Stomach (tissue), 8 donors: ENCODE measurements at regions not wholly inside any gene's neighbourhood (a gene's known extent, or its start where the extent isn't known, plus 50 kb on each side); places are given as distances from the start of the nearest gene placed in this dataset.
A peak's percentile ranks its signal among the peaks of the same experiment; 100 is the strongest.
"Not testable (repeated sequence)": the region's sequence is repeated elsewhere in the genome, so short reads cannot be mapped to it uniquely, and the experiment has no call there.

Experiments used
- DNase-seq, 2 donors: peaks; one replicate each; pipeline versions ENCODE4 v3.0.0 to v3.0.0-alpha.2; 2013 to 2019
- H3K27ac ChIP-seq, 5 donors: fragments of 200-600 bp in 4 of 5; sonication (generic) in 4 of 5; one replicate each; pipeline ENCODE4 v1.5.1; 2013 to 2019; ENCODE audit warnings: mild to moderate bottlenecking in 1 of 5, moderate library complexity in 1 of 5
- H3K27me3 ChIP-seq, 3 donors: fragments of 200-600 bp; sonication (generic); one replicate each; pipeline ENCODE4 v1.5.1; 2017 to 2019; ENCODE audit warnings: mixed run types in 1 of 3
- H3K36me3 ChIP-seq, 4 donors: fragments of 200-600 bp; sonication (generic); 1 replicate in 3 of 4; 2 replicates in 1 of 4; pipeline ENCODE4 v1.5.1; 2016 to 2019
- H3K4me1 ChIP-seq, 4 donors: fragments of 200-600 bp; sonication (generic); one replicate each; pipeline ENCODE4 v1.5.1; 2016 to 2019
- H3K4me3 ChIP-seq, 4 donors: fragments of 200-600 bp; sonication (generic) in 3 of 4; one replicate each; pipeline ENCODE4 v1.5.1; 2016 to 2019; ENCODE audit warnings: mild to moderate bottlenecking in 1 of 4
- H3K9me3 ChIP-seq, 4 donors: fragments of 200-600 bp; sonication (generic); one replicate each; pipeline ENCODE4 v1.5.1; 2016 to 2019
- EP300 ChIP-seq: sonication (generic); formaldehyde crosslinking; IDR thresholded peaks from one replicate; pipeline ENCODE4 v1.6.1; 2017; ENCODE audit warnings: antibody characterized with exemption
- POLR2A ChIP-seq, 4 donors: fragments of 450-650 bp; IDR thresholded peaks; one replicate each; pipeline ENCODE4 v1.6.1; 2016; ENCODE audit warnings: antibody characterized with exemption in 4 of 4, control low read depth in 2 of 4, mild to moderate bottlenecking in 1 of 4, moderate library complexity in 1 of 4
- POLR2AphosphoS5 ChIP-seq, 3 donors: sonication (generic); formaldehyde crosslinking; IDR thresholded peaks; one replicate each; pipeline ENCODE4 v1.6.1; 2016; ENCODE audit warnings: antibody characterized with exemption in 3 of 3
- WGBS, 5 donors: extraction: QIAGEN DNeasy Blood & Tissue Kit in 3 of 5; methylation state at CpG; one replicate each; pipeline versions ENCODE4 v1.1.5 to v1.1.7; 2013 to 2018; 5-methylcytosine and 5-hydroxymethylcytosine counted together
- intact Hi-C: fragments of 100-400 bp; cut with DNase I; formaldehyde crosslinking; loops from one replicate; pipeline ENCODE4 v1.15.1; 2023; ENCODE audit warnings: low total_unique reads
- TF ChIP-seq, protein P1 (sequence below), 7 experiments: fragments of 450-650 bp in 4 of 7; fragments of 200-600 bp in 3 of 7; sonication (generic) in 3 of 7; IDR thresholded peaks; one replicate each; pipeline ENCODE4 v1.5.1; 2016 to 2019; ENCODE audit warnings: antibody characterized with exemption in 7 of 7, control low read depth in 2 of 7, mild to moderate bottlenecking in 1 of 7
- donor health status: healthy with polysubstance abuse.
- donor health status: Bipolar disorder and iron deficiency.
- donor health status: healthy.

DNA sequence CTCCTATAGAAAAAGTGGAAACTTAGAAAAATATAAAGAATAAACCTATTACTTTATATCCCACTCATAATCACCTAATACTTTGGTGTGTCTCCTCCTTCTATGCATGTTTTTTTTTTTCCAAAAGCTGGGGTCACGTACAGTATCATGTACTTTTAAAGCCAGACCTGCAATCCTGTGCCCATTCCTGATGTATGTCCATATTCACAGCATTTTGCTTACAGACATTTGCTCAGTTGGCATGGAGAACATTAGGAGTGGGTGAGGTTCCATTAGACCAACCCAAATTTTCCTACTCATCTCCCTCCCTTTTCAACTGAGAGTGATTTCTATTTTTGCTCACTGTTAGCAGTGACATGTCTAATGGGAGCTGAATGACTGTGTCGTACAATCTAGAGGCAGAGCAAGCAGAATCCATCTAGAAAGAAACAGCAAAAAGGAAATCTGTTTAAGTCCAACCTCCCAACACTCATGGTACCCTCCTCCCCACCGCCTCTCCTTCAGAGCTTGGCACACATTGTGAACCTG, 195.6 kb upstream of the KLF3 start:
- Histone ChIP-seq H3K9me3 (peaks cover 0 to 8% (median 2%) of the 10 kb centered on the region in 4 donors), H3K27ac (no peak overlapping the region), H3K4me3 (no peak overlapping the region), H3K4me1 (peaks cover 0 to 15% (median 5%) of the 10 kb centered on the region in 4 donors), H3K36me3 (no peaks in the 10 kb centered on the region), H3K27me3 (no peaks in the 10 kb centered on the region)
- intact Hi-C loops = no loop called here
- TF ChIP-seq, protein P1, sequence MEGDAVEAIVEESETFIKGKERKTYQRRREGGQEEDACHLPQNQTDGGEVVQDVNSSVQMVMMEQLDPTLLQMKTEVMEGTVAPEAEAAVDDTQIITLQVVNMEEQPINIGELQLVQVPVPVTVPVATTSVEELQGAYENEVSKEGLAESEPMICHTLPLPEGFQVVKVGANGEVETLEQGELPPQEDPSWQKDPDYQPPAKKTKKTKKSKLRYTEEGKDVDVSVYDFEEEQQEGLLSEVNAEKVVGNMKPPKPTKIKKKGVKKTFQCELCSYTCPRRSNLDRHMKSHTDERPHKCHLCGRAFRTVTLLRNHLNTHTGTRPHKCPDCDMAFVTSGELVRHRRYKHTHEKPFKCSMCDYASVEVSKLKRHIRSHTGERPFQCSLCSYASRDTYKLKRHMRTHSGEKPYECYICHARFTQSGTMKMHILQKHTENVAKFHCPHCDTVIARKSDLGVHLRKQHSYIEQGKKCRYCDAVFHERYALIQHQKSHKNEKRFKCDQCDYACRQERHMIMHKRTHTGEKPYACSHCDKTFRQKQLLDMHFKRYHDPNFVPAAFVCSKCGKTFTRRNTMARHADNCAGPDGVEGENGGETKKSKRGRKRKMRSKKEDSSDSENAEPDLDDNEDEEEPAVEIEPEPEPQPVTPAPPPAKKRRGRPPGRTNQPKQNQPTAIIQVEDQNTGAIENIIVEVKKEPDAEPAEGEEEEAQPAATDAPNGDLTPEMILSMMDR (IDR thresholded peaks at IDR 0.05) = no peak
- TF ChIP-seq EP300 (no peak), POLR2A (IDR thresholded peaks at IDR 0.05) (no peak), POLR2AphosphoS5 (IDR thresholded peaks at IDR 0.05) (no peak)
- 67 to 86% (median 76%) methylated on average over 3 of the region's 3 CpGs for WGBS, 5 donors
- DNase-seq = peak in 1 of 2 donors; percentile 24

DNA sequence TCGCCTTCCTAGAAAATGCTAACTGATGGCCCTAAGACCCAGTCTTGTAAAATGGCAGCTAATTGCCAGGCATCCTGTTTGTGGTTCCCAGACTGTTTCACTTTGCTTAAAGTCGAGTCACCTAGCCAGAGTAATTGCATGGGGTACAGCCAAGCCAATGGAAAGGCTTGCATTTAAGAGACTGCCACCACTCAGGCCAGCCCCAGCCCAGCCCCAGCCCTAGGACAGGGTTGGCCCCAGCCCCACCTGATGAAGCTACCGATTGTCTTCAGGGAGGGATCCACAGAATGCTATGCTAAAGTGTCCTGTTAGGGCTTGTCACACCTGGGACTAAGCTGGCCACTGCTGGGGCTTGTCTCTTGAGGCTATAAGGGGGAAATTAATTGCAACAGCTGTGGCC, 194.6 kb upstream of the KLF3 start:
- Histone ChIP-seq H3K27ac (no peak overlapping the region), H3K4me3 (no peak overlapping the region), H3K4me1 (peaks cover 0 to 15% (median 5%) of the 10 kb centered on the region in 4 donors), H3K9me3 (peaks cover 0 to 8% (median 2%) of the 10 kb centered on the region in 4 donors), H3K27me3 (no peaks in the 10 kb centered on the region), H3K36me3 (no peaks in the 10 kb centered on the region)
- TF ChIP-seq POLR2A (IDR thresholded peaks at IDR 0.05) (no peak), POLR2AphosphoS5 (IDR thresholded peaks at IDR 0.05) (no peak), EP300 (no peak)
- TF ChIP-seq, protein P1 (IDR thresholded peaks at IDR 0.05) = no peak
- intact Hi-C loops = no loop called here
- DNase-seq = no peak
- WGBS, 5 donors = 80 to 97% (median 82%) methylated on average over 2 to 3 of the region's 3 CpGs

DNA sequence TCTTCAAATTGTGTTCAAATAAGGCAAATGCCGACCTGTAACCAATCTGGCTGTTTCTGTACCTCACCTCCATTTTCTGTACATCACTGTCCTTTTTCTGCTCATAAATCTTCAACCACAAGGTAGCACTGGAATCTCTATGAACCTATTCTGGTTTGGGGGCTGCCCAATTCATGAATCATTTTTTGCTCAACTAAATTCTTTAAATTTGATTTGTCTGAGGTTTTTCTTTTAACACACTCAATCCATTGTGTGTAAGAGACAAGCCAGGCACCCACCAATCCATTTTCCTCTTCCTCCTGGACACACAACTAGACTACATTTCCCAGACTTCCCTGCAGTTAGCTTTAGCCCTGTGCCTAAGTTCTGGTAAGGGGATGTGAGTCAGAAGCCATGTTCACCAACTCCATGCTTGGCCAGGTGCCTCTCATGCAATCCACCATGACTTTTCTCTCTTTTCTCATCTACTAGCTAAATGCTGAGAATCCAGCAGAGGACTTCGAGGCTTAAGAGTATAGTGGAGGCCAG, 193.2 kb upstream of the KLF3 start:
- Histone ChIP-seq H3K36me3 (no peaks in the 10 kb centered on the region), H3K4me3 (no peak overlapping the region), H3K9me3 (peaks cover 0 to 8% (median 2%) of the 10 kb centered on the region in 4 donors), H3K27me3 (no peaks in the 10 kb centered on the region), H3K4me1 (peaks cover 0 to 15% (median 5%) of the 10 kb centered on the region in 4 donors), H3K27ac (no peak overlapping the region)
- DNase-seq = no peak
- TF ChIP-seq POLR2AphosphoS5 (IDR thresholded peaks at IDR 0.05) (no peak), POLR2A (IDR thresholded peaks at IDR 0.05) (no peak), EP300 (no peak)
- TF ChIP-seq, protein P1 (IDR thresholded peaks at IDR 0.05) = no peak
- intact Hi-C loops = no loop called here
- WGBS, 5 donors = 86 to 95% (median 94%) methylated on average over 2 of the region's 2 CpGs

DNA sequence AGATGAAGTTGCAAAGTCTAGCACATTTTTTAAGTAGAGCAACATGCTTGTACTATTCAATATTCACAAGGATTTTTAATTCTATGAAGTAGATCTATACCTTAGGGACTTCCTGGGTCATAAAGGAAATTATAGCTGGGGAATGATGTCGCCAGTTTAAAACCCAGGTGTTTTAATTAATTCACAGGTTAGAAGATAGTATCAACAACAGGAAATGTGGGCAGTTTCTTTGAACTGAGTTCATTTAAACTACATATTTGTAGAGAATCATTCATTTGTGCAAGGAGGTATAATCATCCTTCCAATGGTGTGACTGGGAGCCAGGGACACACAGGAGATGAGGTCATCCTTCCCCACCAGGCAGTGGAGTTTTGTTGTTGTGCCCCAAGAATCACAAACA, 181.3 kb upstream of the KLF3 start:
- 70 to 96% (median 83%) methylated on average over 1 of the region's 1 CpG for WGBS, 5 donors
- intact Hi-C loops = no loop called here
- no peak overlapping the region for H3K4me3 ChIP-seq

DNA sequence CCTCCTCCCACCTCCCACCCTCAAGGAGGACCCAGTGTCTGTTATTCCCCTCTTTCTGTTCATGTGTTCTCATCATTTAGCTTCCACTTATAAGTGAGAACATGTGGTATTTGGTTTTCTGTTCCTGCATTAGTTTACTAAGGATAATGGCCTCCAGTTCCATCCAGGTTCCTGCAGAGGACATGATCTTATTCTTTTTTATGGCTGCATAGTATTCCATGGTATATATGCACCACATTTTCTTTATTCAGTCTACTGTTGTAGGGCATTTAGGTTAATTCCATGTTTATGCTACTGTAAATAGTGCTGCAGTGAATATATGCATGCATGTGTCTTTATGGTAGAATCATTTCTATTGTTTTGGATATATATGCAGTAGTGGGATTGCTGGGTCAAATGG, 180.4 kb upstream of the KLF3 start:
- H3K4me1 ChIP-seq, H3K27me3 ChIP-seq, H3K9me3 ChIP-seq, DNase-seq, H3K4me3 ChIP-seq, intact Hi-C loops, H3K36me3 ChIP-seq, H3K27ac ChIP-seq: not testable (repeated sequence)

More for the DNA sequence above, 181.3 kb upstream of the KLF3 start:
- TF ChIP-seq, protein P1 (IDR thresholded peaks at IDR 0.05) = no peak
- no peak for TF ChIP-seq EP300
- TF ChIP-seq POLR2AphosphoS5 (IDR thresholded peaks at IDR 0.05) = no peak
- no peak for TF ChIP-seq POLR2A (IDR thresholded peaks at IDR 0.05)
- H3K4me1 ChIP-seq = no peaks in the 10 kb centered on the region
- no peaks in the 10 kb centered on the region for H3K9me3 ChIP-seq
- no peaks in the 10 kb centered on the region for H3K36me3 ChIP-seq
- H3K27me3 ChIP-seq = no peaks in the 10 kb centered on the region
- no peak overlapping the region for H3K27ac ChIP-seq
- no peak for DNase-seq
